Parathyroid adenoma (tissue), 2 donors: ENCODE measurements at regions not wholly inside any gene's neighbourhood (a gene's known extent, or its start where the extent isn't known, plus 50 kb on each side); places are given as distances from the start of the nearest gene placed in this dataset.

Source experiments
- H2AFZ ChIP-seq: fragments of 300-600 bp; sonication (generic); one replicate; pipeline ENCODE4 v1.7.0; 2017; ENCODE audit warnings: antibody characterized with exemption, mild to moderate bottlenecking
- H3K27ac ChIP-seq: fragments of 300-600 bp; sonication (generic); one replicate; pipeline ENCODE4 v1.7.0; 2017
- H3K27me3 ChIP-seq: fragments of 300-600 bp; sonication (generic); one replicate; pipeline ENCODE4 v1.7.0; 2017; ENCODE audit warnings: low read length; ENCODE audit not compliant: control insufficient read depth, insufficient read depth
- H3K36me3 ChIP-seq: fragments of 300-600 bp; sonication (generic); one replicate; pipeline ENCODE4 v1.7.0; 2017; ENCODE audit warnings: low read length; ENCODE audit not compliant: control insufficient read depth, insufficient read depth
- H3K4me1 ChIP-seq: fragments of 300-600 bp; sonication (generic); one replicate; pipeline ENCODE4 v1.7.0; 2017; ENCODE audit warnings: control low read depth
- H3K4me2 ChIP-seq: fragments of 300-600 bp; sonication (generic); one replicate; pipeline ENCODE4 v1.7.0; 2017; ENCODE audit warnings: low read length
- H3K4me3 ChIP-seq: fragments of 300-600 bp; sonication (generic); one replicate; pipeline ENCODE4 v1.7.0; 2017; ENCODE audit warnings: low read depth, low read length
- H3K79me2 ChIP-seq: fragments of 300-600 bp; sonication (generic); one replicate; pipeline ENCODE4 v1.7.0; 2017; ENCODE audit warnings: control low read depth
- H3K9ac ChIP-seq: fragments of 300-600 bp; sonication (generic); one replicate; pipeline ENCODE4 v1.7.0; 2017; ENCODE audit warnings: mild to moderate bottlenecking
- H3K9me3 ChIP-seq: fragments of 300-600 bp; sonication (generic); one replicate; pipeline ENCODE4 v1.7.0; 2017; ENCODE audit warnings: low read length; ENCODE audit not compliant: control insufficient read depth
- CTCF ChIP-seq: fragments of 300-600 bp; sonication (generic); IDR thresholded peaks from one replicate; pipeline ENCODE4 v1.7.0; 2017; ENCODE audit warnings: antibody characterized with exemption, mild to moderate bottlenecking
- donor health status: primary hyperparathyroidism.

GRCh38 chr5:125896368-125896767 lies 526.8 kb upstream of the GRAMD2B start:
- no peak for TF ChIP-seq CTCF
- Histone ChIP-seq H3K4me3 (no peak overlapping the region), H3K4me2 (no peak overlapping the region), H3K79me2 (no peaks in the 10 kb centered on the region), H3K9me3 (no peaks in the 10 kb centered on the region), H3K27me3 (no peaks in the 10 kb centered on the region), H3K27ac (no peak overlapping the region), H3K36me3 (no peaks in the 10 kb centered on the region), H3K4me1 (no peaks in the 10 kb centered on the region), H2AFZ (no peak overlapping the region), H3K9ac (no peak overlapping the region)

GRCh38 chr5:125897089-125897488 lies 526.1 kb upstream of the GRAMD2B start:
- Histone ChIP-seq H3K27me3 (no peaks in the 10 kb centered on the region), H3K4me2 (no peak overlapping the region), H3K4me1 (no peaks in the 10 kb centered on the region), H2AFZ (no peak overlapping the region), H3K9ac (no peak overlapping the region), H3K79me2 (no peaks in the 10 kb centered on the region), H3K27ac (no peak overlapping the region), H3K9me3 (no peaks in the 10 kb centered on the region), H3K36me3 (no peaks in the 10 kb centered on the region), H3K4me3 (no peak overlapping the region)
- TF ChIP-seq CTCF = no peak

- Histone ChIP-seq H3K4me1 (no peaks in the 10 kb centered on the region), H3K27ac (no peak overlapping the region), H3K9ac (no peak overlapping the region), H2AFZ (no peak overlapping the region), H3K9me3 (no peaks in the 10 kb centered on the region), H3K36me3 (no peaks in the 10 kb centered on the region), H3K4me2 (no peak overlapping the region), H3K27me3 (no peaks in the 10 kb centered on the region), H3K4me3 (no peak overlapping the region), H3K79me2 (no peaks in the 10 kb centered on the region)
- TF ChIP-seq CTCF = no peak
Observed at GRCh38 chr5:125898851-125899405, 524.3 kb upstream of the GRAMD2B start.

GRCh38 chr5:125912028-125912427 lies 511.2 kb upstream of the GRAMD2B start:
- Histone ChIP-seq H3K27ac (no peak overlapping the region), H3K4me3 (no peak overlapping the region), H3K4me1 (no peaks in the 10 kb centered on the region), H3K79me2 (no peaks in the 10 kb centered on the region), H2AFZ (no peak overlapping the region), H3K27me3 (no peaks in the 10 kb centered on the region), H3K9me3 (no peaks in the 10 kb centered on the region), H3K9ac (no peak overlapping the region), H3K4me2 (no peak overlapping the region), H3K36me3 (no peaks in the 10 kb centered on the region)
- TF ChIP-seq CTCF = no peak

- H3K27me3 ChIP-seq = no peaks in the 10 kb centered on the region
- no peak overlapping the region for H2AFZ ChIP-seq
- H3K9ac ChIP-seq = no peak overlapping the region
- no peak for TF ChIP-seq CTCF
- no peaks in the 10 kb centered on the region for H3K36me3 ChIP-seq
- H3K4me2 ChIP-seq = no peak overlapping the region
- no peaks in the 10 kb centered on the region for H3K4me1 ChIP-seq
- no peak overlapping the region for H3K27ac ChIP-seq
- no peaks in the 10 kb centered on the region for H3K79me2 ChIP-seq
- no peak overlapping the region for H3K4me3 ChIP-seq
- H3K9me3 ChIP-seq = no peaks in the 10 kb centered on the region
Observed at GRCh38 chr5:125913200-125913599, 510.0 kb upstream of the GRAMD2B start.
